GM19193 (cell line): ENCODE measurements at regions not wholly inside any gene's neighbourhood (a gene's known extent, or its start where the extent isn't known, plus 50 kb on each side); places are given as distances from the start of the nearest gene placed in this dataset.

Experiments used
- POLR2A ChIP-seq: IDR thresholded peaks from 4 replicates; pipeline ENCODE4 v1.6.1; 2011; ENCODE audit not compliant: insufficient read depth, insufficient read length; ENCODE audit errors: extremely low read depth

DNA sequence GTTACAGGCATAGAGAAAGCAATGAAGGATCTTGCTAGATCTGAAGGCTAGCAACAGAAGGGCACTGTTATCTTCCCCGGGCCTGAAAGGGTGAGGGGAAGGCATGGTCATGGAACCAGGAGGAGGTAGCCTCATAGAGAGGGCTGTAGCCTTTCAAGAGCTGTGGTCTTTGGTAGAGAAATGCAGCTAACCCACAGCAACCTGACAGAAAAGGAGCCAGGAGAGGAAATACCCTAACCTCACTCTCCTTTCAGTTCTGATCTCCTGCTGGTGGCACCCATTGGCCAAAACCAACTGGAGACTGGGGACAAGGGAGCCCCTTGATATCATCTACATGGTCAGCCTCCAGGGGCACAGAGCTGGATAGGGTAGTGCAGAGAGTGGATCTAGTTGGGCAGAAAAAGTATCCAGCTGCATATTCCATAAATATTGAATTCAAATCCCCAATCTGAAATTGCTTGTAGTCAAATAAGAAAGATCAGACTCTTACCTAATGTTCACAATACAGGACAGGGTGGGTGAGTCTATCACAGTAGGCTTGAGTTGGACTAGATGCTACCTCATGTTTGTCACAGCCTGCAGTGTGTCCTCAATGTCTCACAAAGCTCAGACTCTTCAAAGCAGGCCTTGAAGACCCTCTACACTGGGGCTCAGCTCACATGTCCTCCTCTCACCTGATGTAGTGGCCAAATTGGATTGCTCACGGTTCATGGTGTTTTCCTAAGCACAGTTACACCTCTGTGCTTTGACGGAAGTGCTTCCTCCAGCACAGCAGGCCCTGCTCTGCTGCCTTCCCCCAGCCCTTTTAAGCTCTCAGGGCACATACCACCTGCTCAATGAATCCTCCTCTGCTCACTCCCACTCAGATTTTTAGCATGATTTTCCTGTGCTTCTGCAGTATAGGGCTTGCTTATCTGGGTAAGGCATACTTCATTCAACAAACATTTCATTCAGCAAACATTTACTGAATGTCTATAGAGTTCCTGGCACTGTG, 74.1 kb upstream of the JUN start:
- TF ChIP-seq POLR2A: no peak

- no peak for TF ChIP-seq POLR2A
Observed at GRCh38 chr1:58859769-58860485, 76.1 kb upstream of the JUN start.

DNA sequence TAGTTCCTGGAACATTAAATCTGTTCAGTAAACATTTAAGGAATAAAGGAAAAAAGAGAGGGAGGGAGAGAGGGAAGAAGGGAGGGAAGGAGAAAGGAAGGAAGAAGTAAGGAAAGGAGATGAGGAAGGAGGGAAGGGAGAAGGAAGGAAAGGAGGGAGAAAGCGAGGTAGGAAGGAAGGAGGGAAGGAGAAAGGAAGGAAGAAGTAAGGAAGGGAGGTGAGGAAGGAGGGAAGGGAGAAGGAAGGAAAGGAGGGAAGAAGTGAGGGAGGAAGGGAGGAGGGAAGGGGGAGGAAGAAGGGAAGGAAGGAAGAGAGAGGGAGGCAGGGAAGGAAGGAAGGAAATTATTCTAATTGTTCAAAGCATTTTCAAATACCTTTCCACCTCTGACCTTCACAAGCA, 77.2 kb upstream of the JUN start:
- no peak for TF ChIP-seq POLR2A

- TF ChIP-seq POLR2A: no peak
Observed at GRCh38 chr1:58861506-58861905, 77.7 kb upstream of the JUN start.

DNA sequence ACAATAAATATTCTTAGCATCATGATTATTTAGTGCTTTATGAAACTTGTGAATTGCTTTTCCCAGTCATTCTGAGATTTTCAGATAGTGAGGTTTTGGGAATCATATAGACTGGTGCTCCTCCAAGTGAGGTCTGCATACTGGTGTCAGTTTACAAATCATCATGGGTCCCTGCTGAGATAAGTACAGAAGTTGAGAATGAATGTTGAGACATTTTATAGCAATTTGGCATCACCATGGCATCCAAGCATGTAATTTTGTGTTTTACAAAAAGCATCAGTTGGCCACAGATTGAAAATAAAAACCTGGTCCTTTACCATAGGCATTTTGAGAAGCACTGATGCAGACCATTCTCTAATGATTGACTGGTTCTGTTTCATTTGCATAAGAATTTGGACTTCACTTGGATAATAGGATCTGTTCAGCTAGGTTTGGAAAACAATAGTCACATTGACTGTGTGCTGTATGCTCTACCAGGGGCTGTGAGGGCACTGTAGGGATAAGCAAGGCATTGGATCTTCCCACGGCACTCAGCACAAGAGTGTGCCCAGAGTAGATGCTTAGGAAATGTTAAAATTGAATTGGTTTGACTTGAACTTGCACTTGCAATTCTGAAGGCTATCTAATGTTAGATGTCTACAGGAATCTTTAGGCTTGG, 79.0 kb upstream of the JUN start:
- TF ChIP-seq POLR2A: no peak

- no peak for TF ChIP-seq POLR2A
Observed at GRCh38 chr1:58864654-58865053, 80.8 kb upstream of the JUN start.

DNA sequence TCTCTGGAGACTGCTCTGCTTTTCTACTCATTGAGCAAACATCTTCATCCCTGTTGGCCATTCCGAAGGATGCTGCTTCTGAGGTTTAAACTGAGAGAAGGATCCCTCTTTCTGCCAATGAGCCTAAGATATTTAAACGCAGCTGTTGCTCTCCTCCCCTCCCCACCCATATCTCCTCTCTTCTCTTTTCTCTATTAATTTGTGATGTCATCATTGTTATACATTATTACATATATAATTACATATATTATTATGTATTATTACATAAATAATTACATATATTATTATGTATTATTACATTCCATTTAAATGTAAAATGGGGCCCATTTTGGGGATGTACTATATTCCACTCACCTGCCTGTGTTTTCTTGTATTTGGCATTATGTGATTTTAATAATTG, 82.7 kb upstream of the JUN start:
- no peak for TF ChIP-seq POLR2A

- no peak for TF ChIP-seq POLR2A
Observed at GRCh38 chr1:58869638-58870297, 85.9 kb upstream of the JUN start.

DNA sequence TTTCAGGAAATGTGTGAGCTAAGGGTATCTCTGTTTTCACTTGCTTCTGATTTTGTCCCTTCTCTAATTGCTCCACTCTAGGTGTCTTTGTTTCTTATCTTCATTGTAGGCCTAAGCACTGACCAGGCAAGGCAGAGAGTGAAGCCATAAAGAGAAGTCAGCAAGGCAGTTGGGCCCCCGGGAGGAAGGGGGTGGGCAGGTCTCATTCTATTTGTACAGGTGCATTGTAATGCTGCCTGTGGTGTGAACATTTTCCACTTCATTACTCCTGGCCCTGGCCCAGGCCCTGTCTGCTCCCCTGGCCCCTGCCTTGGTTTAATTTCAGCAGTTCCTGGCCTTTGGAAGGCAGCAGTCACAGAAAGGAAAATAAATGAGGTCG, 86.4 kb upstream of the JUN start:
- no peak for TF ChIP-seq POLR2A

DNA sequence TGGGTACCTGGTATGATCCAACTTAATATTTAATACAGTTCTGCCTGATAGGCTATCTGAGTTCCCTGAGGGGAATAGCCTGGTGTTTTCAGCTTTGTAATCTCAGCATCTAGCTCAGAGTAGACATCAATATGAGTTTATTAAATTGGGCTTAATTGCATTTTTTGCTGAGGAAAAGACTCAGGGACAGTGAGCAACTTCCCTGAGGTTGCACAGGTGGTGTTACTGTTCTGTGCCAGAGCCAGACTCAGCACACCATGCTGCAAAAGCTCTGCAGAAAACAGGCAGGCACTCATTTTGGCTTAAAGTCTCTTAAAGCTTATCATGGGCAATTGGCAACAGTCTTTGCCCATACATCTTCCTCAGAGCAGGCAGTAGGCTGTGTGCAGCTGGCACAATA, 90.5 kb upstream of the JUN start:
- no peak for TF ChIP-seq POLR2A

DNA sequence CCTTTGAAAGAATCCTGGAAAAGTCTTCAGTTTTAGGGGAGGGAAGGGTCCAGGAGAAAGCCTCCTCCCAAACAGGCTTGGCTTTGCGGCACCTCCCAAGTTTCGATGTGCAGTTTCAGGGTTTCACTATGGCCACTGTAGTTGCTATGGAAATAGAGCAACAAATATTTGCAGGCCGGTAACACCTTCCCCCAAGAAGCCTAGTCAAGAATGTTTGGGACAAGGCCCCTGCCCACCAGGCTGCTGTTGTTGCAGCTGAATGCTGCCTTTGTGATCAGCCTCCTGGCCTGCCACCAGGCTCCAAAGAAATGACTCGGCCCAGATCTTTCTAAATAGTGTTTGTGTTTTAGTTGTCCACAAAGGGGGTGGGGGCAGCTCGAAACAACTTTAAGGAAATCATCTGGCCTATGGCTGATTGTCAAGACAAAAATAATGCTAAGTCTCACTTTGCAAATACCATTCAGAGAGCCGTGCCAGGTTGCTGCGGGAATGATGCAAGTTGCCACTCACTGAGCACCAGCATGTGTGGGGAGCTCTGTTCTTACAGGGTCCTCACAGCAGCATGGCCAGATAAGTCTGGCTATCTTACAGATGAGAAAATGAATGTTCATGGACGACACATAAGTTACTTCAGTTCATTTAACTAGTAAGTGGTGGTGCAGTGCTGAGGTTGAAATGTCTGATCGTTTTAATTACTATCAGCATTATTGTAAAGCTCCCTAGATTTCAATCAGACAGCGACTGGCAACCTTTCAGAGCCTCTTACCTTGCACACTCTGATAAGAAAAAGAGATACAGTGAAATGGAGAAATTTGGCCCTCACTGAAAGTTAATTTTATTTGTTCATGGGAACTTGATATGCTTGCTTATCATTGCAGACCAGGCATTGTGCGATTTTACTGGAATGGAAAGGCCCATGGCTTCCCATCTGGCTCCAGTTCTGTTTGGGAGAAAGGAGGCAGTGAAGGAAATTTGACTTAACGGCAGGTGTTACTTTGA, 91.2 kb upstream of the JUN start:
- TF ChIP-seq POLR2A: no peak

DNA sequence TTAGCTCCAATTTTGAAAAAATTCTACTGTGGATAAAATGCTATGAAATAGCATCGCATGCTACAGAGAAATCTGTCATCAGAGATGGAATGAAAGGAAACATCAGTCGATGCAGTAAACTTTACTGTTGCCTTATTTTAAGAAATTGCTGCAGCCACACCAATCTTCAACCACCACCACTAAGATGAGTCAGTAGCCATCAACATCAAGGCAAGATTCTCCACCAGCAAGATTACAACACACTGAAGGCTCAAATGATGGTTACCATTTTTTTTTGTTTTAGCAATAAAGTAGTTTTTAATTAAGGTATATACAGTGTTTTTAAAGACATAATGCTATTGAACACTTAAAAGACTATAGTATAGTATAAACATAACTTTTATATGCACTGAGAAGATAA, 95.6 kb upstream of the JUN start:
- no peak for TF ChIP-seq POLR2A

- no peak for TF ChIP-seq POLR2A
Observed at GRCh38 chr1:58880592-58880991, 96.7 kb upstream of the JUN start.

DNA sequence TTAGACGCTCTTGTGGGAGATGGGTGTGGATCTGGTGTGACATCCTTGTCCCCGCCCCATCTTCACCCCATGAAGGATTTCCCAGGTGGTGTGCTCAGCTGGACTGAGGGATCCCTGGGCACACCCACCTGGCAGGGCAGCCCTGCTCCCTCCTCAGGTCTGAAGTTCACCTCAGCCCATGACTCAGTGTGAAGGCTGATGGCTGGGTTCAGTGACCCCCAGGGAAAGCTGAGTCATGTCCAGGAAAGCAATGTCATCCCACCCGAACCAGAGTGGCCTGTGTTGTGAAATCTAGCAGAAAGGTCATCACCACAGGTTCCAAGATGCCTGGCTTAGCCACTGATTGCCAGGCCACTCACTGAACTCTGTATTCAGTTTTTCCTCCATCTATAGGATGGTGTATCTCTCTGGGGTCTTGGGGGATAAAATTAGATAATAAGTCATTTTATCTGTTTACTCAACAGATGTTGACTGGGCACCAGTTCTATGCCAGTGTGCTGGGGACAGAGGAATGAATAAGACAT, 97.7 kb upstream of the JUN start:
- TF ChIP-seq POLR2A: no peak

- TF ChIP-seq POLR2A: no peak
Observed at GRCh38 chr1:58882322-58882948, 98.6 kb upstream of the JUN start.
